Mesendoderm (in vitro differentiated cells): ENCODE measurements at regions not wholly inside any gene's neighbourhood (a gene's known extent, or its start where the extent isn't known, plus 50 kb on each side); places are given as distances from the start of the nearest gene placed in this dataset.

Experiments used
- DNase-seq: peaks from one replicate; pipeline ENCODE4 v3.0.0; 2013
- H2AK5ac ChIP-seq: 2 replicates; pipeline ENCODE4 v1.6.1; 2013; ENCODE audit warnings: low read length, inconsistent platforms
- H2BK120ac ChIP-seq: 2 replicates; pipeline ENCODE4 v1.6.1; 2013; ENCODE audit warnings: low read depth, mild to moderate bottlenecking, low read length, moderate library complexity, mixed read lengths
- H2BK15ac ChIP-seq: replicated peaks from 2 replicates; pipeline ENCODE4 v1.6.1; 2013; ENCODE audit warnings: low read depth, mild to moderate bottlenecking, moderate library complexity
- H2BK5ac ChIP-seq: 2 replicates; pipeline ENCODE4 v1.6.1; 2013; ENCODE audit warnings: low read length, inconsistent platforms
- H3K18ac ChIP-seq: 2 replicates; pipeline ENCODE4 v1.6.1; 2013; ENCODE audit warnings: mild to moderate bottlenecking, low read length, mixed read lengths
- H3K23ac ChIP-seq: one replicate; pipeline ENCODE4 v1.6.1; 2013; ENCODE audit warnings: low read length
- H3K27ac ChIP-seq: 2 replicates; pipeline ENCODE4 v1.5.1; 2013; ENCODE audit warnings: low read depth, mild to moderate bottlenecking, inconsistent platforms, low read length, moderate library complexity
- H3K27me3 ChIP-seq: 2 replicates; pipeline ENCODE4 v1.6.1; 2013; ENCODE audit warnings: low read length, control low read depth, mild to moderate bottlenecking, inconsistent platforms; ENCODE audit not compliant: insufficient read depth, poor library complexity
- H3K36me3 ChIP-seq: 2 replicates; pipeline ENCODE4 v1.6.1; 2013; ENCODE audit warnings: low read length, inconsistent platforms; ENCODE audit not compliant: control insufficient read depth, insufficient read depth
- H3K4ac ChIP-seq: one replicate; pipeline ENCODE4 v1.6.1; 2013; ENCODE audit warnings: low read depth, mild to moderate bottlenecking, low read length, moderate library complexity
- H3K4me1 ChIP-seq: 2 replicates; pipeline ENCODE4 v1.6.1; 2013; ENCODE audit warnings: low read depth, low read length, inconsistent platforms; ENCODE audit not compliant: control insufficient read depth
- H3K4me2 ChIP-seq: 2 replicates; pipeline ENCODE4 v1.6.1; 2013; ENCODE audit warnings: low read length
- H3K4me3 ChIP-seq: 2 replicates; pipeline ENCODE4 v1.5.1; 2013; ENCODE audit warnings: mild to moderate bottlenecking, low read length
- H3K56ac ChIP-seq: one replicate; pipeline ENCODE4 v1.6.1; 2013; ENCODE audit warnings: low read length
- H3K79me1 ChIP-seq: 2 replicates; pipeline ENCODE4 v1.6.1; 2013; ENCODE audit warnings: low read length, inconsistent platforms
- H3K79me2 ChIP-seq: 2 replicates; pipeline ENCODE4 v1.6.1; 2013; ENCODE audit warnings: mild to moderate bottlenecking, low read length; ENCODE audit not compliant: control insufficient read depth, insufficient read depth
- H3K9ac ChIP-seq: 2 replicates; pipeline ENCODE4 v1.6.1; 2013; ENCODE audit warnings: low read length, inconsistent platforms
- H4K5ac ChIP-seq: one replicate; pipeline ENCODE4 v1.6.1; 2013; ENCODE audit warnings: low read length
- H4K8ac ChIP-seq: one replicate; pipeline ENCODE4 v1.6.1; 2013; ENCODE audit warnings: low read depth, mild to moderate bottlenecking, control low read depth, low read length, moderate library complexity
- WGBS: extraction: QIAGEN DNeasy Blood & Tissue Kit; methylation state at CpG from one replicate; pipeline ENCODE4 v1.1.7; 2013; ENCODE audit warnings: low lambda C conversion rate, missing lambda C conversion rate; ENCODE audit not compliant: insufficient coverage; ENCODE audit errors: extremely low coverage; 5-methylcytosine and 5-hydroxymethylcytosine counted together

GRCh38 chr9:81103597-81104471 is 585.5 kb downstream of the TLE1 start:
- H3K9ac ChIP-seq, result no peak overlapping the region
- no peaks in the 10 kb centered on the region for H3K27me3 ChIP-seq
- no peak overlapping the region for H4K8ac ChIP-seq
- H3K18ac ChIP-seq, result no peak overlapping the region
- H3K4me2 ChIP-seq, result no peak overlapping the region
- H3K4me1 ChIP-seq, result no peaks in the 10 kb centered on the region
- no peak overlapping the region for H2BK120ac ChIP-seq
- H2BK5ac ChIP-seq, result no peak overlapping the region
- H3K79me2 ChIP-seq, result no peaks in the 10 kb centered on the region
- no peak overlapping the region for H2BK15ac ChIP-seq
- no peak overlapping the region for H2AK5ac ChIP-seq
- no peak overlapping the region for H4K5ac ChIP-seq
- WGBS, result 100% methylated on average over 1 of the region's 10 CpGs
- no peaks in the 10 kb centered on the region for H3K79me1 ChIP-seq
- H3K56ac ChIP-seq, result peak overlapping the region; percentile 39
- no peak overlapping the region for H3K4ac ChIP-seq
- no peaks in the 10 kb centered on the region for H3K36me3 ChIP-seq
- H3K27ac ChIP-seq, result no peak overlapping the region
- DNase-seq, result no peak
- H3K23ac ChIP-seq, result no peak overlapping the region
- H3K4me3 ChIP-seq, result no peak overlapping the region

GRCh38 chr9:81097131-81097847 is 592.1 kb downstream of the TLE1 start:
- no peak overlapping the region for H2BK120ac ChIP-seq
- no peak overlapping the region for H4K5ac ChIP-seq
- H3K79me2 ChIP-seq, result no peaks in the 10 kb centered on the region
- H3K36me3 ChIP-seq, result no peaks in the 10 kb centered on the region
- no peak overlapping the region for H2AK5ac ChIP-seq
- DNase-seq, result peak; percentile 15
- H3K27me3 ChIP-seq, result no peaks in the 10 kb centered on the region
- H3K4me3 ChIP-seq, result no peak overlapping the region
- no peaks in the 10 kb centered on the region for H3K4me1 ChIP-seq
- no peak overlapping the region for H3K56ac ChIP-seq
- H2BK15ac ChIP-seq, result no peak overlapping the region
- no peak overlapping the region for H2BK5ac ChIP-seq
- no peak overlapping the region for H3K18ac ChIP-seq
- no peaks in the 10 kb centered on the region for H3K79me1 ChIP-seq
- no peak overlapping the region for H3K23ac ChIP-seq
- no peak overlapping the region for H4K8ac ChIP-seq
- H3K4ac ChIP-seq, result no peak overlapping the region
- no peak overlapping the region for H3K27ac ChIP-seq
- WGBS, result no CpG with 5 or more reads among the region's 11 CpGs
- H3K9ac ChIP-seq, result no peak overlapping the region
- H3K4me2 ChIP-seq, result no peak overlapping the region

- H3K23ac ChIP-seq, result no peak overlapping the region
- H3K18ac ChIP-seq, result no peak overlapping the region
- no peak overlapping the region for H3K27ac ChIP-seq
- H4K5ac ChIP-seq, result no peak overlapping the region
- H3K79me2 ChIP-seq, result no peaks in the 10 kb centered on the region
- H2BK5ac ChIP-seq, result no peak overlapping the region
- no peak overlapping the region for H3K4me3 ChIP-seq
- H3K4ac ChIP-seq, result no peak overlapping the region
- H3K56ac ChIP-seq, result no peak overlapping the region
- WGBS, result no CpG with 5 or more reads among the region's 2 CpGs
- H2AK5ac ChIP-seq, result no peak overlapping the region
- DNase-seq, result no peak
- no peaks in the 10 kb centered on the region for H3K79me1 ChIP-seq
- H2BK120ac ChIP-seq, result no peak overlapping the region
- no peak overlapping the region for H3K4me2 ChIP-seq
- no peak overlapping the region for H3K9ac ChIP-seq
- H3K4me1 ChIP-seq, result no peaks in the 10 kb centered on the region
- H3K27me3 ChIP-seq, result no peaks in the 10 kb centered on the region
- H2BK15ac ChIP-seq, result no peak overlapping the region
- H4K8ac ChIP-seq, result no peak overlapping the region
- no peaks in the 10 kb centered on the region for H3K36me3 ChIP-seq
These were observed 592.7 kb downstream of the TLE1 start for GRCh38 chr9:81096625-81097024.

GRCh38 chr9:81092057-81092456 is 597.3 kb downstream of the TLE1 start:
- WGBS, result no CpG with 5 or more reads among the region's 2 CpGs
- no peak overlapping the region for H3K27ac ChIP-seq
- H2AK5ac ChIP-seq, result no peak overlapping the region
- H3K4ac ChIP-seq, result no peak overlapping the region
- H3K79me2 ChIP-seq, result no peaks in the 10 kb centered on the region
- H3K4me2 ChIP-seq, result no peak overlapping the region
- no peak for DNase-seq
- H2BK15ac ChIP-seq, result no peak overlapping the region
- no peak overlapping the region for H3K18ac ChIP-seq
- no peak overlapping the region for H2BK5ac ChIP-seq
- H3K4me3 ChIP-seq, result no peak overlapping the region
- H2BK120ac ChIP-seq, result no peak overlapping the region
- no peak overlapping the region for H3K23ac ChIP-seq
- H4K5ac ChIP-seq, result no peak overlapping the region
- no peaks in the 10 kb centered on the region for H3K36me3 ChIP-seq
- H4K8ac ChIP-seq, result no peak overlapping the region
- no peak overlapping the region for H3K9ac ChIP-seq
- H3K4me1 ChIP-seq, result no peaks in the 10 kb centered on the region
- no peak overlapping the region for H3K56ac ChIP-seq
- no peaks in the 10 kb centered on the region for H3K79me1 ChIP-seq
- no peaks in the 10 kb centered on the region for H3K27me3 ChIP-seq

GRCh38 chr9:81088341-81088740 is 601.0 kb downstream of the TLE1 start:
- no peak overlapping the region for H3K9ac ChIP-seq
- no peak overlapping the region for H3K4ac ChIP-seq
- H3K23ac ChIP-seq, result no peak overlapping the region
- no peak overlapping the region for H2BK120ac ChIP-seq
- H3K4me3 ChIP-seq, result no peak overlapping the region
- no peak overlapping the region for H3K18ac ChIP-seq
- H4K5ac ChIP-seq, result no peak overlapping the region
- WGBS, result no CpG with 5 or more reads among the region's 2 CpGs
- H2BK5ac ChIP-seq, result no peak overlapping the region
- no peaks in the 10 kb centered on the region for H3K36me3 ChIP-seq
- H3K79me1 ChIP-seq, result no peaks in the 10 kb centered on the region
- no peak overlapping the region for H3K4me2 ChIP-seq
- no peaks in the 10 kb centered on the region for H3K27me3 ChIP-seq
- no peak for DNase-seq
- no peak overlapping the region for H2BK15ac ChIP-seq
- H3K79me2 ChIP-seq, result no peaks in the 10 kb centered on the region
- H2AK5ac ChIP-seq, result no peak overlapping the region
- no peak overlapping the region for H3K56ac ChIP-seq
- no peak overlapping the region for H3K27ac ChIP-seq
- H3K4me1 ChIP-seq, result no peaks in the 10 kb centered on the region
- H4K8ac ChIP-seq, result no peak overlapping the region
